OCI-LY3 (cell line): ENCODE measurements at regions not wholly inside any gene's neighbourhood (a gene's known extent, or its start where the extent isn't known, plus 50 kb on each side); places are given as distances from the start of the nearest gene placed in this dataset.
"Not testable (repeated sequence)": the region's sequence is repeated elsewhere in the genome, so short reads cannot be mapped to it uniquely, and the experiment has no call there.

Source experiments
- EZH2phosphoT487 ChIP-seq: fragments of 200-600 bp; shearing (Covaris generic); IDR thresholded peaks from 2 replicates; pipeline ENCODE4 v1.6.1; 2018; ENCODE audit warnings: antibody characterized with exemption, mixed run types, low read depth
- TF ChIP-seq, protein P1 (sequence below): fragments of 200-600, 300-600 bp; sonication (generic); IDR thresholded peaks from 2 replicates; pipeline ENCODE4 v1.5.1; 2014; ENCODE audit warnings: antibody characterized with exemption, low read length, low read depth

DNA sequence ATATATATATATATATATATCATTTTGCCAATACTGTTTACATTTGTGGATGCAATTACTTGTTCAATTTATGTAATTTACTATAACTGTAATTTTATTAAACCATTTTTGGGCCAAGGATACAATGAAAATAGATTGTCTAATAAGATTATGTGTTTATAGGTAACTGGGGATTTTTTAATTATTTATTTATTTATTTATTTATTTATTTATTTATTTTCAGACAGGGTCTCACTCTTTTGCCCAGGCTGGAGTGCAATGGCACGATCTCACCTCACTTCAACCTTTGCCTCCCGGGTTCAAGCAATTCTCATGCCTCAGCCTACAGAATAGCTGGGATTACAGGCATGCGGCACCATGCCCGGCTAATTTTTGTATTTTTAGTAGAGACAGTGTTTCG lies 92.0 kb upstream of the SYT4 start:
- TF ChIP-seq, protein P1, sequence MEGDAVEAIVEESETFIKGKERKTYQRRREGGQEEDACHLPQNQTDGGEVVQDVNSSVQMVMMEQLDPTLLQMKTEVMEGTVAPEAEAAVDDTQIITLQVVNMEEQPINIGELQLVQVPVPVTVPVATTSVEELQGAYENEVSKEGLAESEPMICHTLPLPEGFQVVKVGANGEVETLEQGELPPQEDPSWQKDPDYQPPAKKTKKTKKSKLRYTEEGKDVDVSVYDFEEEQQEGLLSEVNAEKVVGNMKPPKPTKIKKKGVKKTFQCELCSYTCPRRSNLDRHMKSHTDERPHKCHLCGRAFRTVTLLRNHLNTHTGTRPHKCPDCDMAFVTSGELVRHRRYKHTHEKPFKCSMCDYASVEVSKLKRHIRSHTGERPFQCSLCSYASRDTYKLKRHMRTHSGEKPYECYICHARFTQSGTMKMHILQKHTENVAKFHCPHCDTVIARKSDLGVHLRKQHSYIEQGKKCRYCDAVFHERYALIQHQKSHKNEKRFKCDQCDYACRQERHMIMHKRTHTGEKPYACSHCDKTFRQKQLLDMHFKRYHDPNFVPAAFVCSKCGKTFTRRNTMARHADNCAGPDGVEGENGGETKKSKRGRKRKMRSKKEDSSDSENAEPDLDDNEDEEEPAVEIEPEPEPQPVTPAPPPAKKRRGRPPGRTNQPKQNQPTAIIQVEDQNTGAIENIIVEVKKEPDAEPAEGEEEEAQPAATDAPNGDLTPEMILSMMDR = not testable (repeated sequence)
- not testable (repeated sequence) for TF ChIP-seq EZH2phosphoT487
